ENCODE measurements at regions not wholly inside any gene's neighbourhood (a gene's known extent, or its start where the extent isn't known, plus 50 kb on each side); places are given as distances from the start of the nearest gene placed in this dataset.

GRCh38 chr19:31505596-31505910 is 156.3 kb upstream of the TSHZ3 start:
- no peak for TF ChIP-seq BHLHE40 (IDR thresholded peaks at IDR 0.05; ENCODE audit: low read depth, low read length)
- TF ChIP-seq CEBPB (IDR thresholded peaks at IDR 0.05; ENCODE audit: low read depth, low read length) = no peak
- TF ChIP-seq POLR2A (IDR thresholded peaks at IDR 0.05; ENCODE audit: low read depth, low read length) = no peak
- no peak for TF ChIP-seq MAFK (IDR thresholded peaks at IDR 0.05; ENCODE audit: low read depth, low read length)
- TF ChIP-seq CTCF (conservative IDR thresholded peaks at IDR 0.05; ENCODE audit: low read depth, low read length) = no peak
- no peak for TF ChIP-seq FOS (IDR thresholded peaks at IDR 0.05; ENCODE audit: low read depth, low read length)
- no peak for TF ChIP-seq RFX5 (IDR thresholded peaks at IDR 0.05; ENCODE audit: low read depth, low read length)
- TF ChIP-seq SMC3 (IDR thresholded peaks at IDR 0.05; ENCODE audit: low read depth, low read length) = no peak
- TF ChIP-seq MXI1 (IDR thresholded peaks at IDR 0.05; ENCODE audit: borderline replicate concordance, low read depth, low read length) = no peak

Data from IMR-90 (cell line).